ENCODE measurements at regions not wholly inside any gene's neighbourhood (a gene's known extent, or its start where the extent isn't known, plus 50 kb on each side); places are given as distances from the start of the nearest gene placed in this dataset.

DNA sequence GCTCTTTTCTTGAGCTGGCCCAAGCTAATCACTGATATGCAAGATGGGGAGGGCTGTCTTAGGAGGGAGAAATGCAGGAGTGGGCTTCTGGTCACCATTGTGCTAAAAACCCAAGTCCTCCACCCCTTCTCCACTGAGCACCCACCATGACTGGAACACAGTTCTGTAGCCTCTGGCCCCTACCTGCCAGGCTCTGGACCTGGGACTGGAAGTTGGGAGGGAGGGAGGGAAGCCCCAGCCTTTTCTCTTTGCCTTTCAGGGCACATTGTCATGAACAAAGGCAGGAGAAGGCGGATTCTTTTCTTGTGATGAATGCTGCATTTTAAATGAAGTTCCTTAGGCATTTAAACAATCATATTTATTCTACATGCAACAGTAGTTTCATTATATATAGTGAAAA, 559.1 kb upstream of the TRPC7 start:
- no peak for ATAC-seq
- TF ChIP-seq ZNF8 (CRISPR knock-in tag; IDR thresholded peaks at IDR 0.05) (no peak), PATZ1 (CRISPR knock-in tag; IDR thresholded peaks at IDR 0.05; ENCODE audit: borderline replicate concordance) (no peak), OSR1 (CRISPR knock-in tag; IDR thresholded peaks at IDR 0.05) (no peak), ZFP30 (CRISPR knock-in tag; IDR thresholded peaks at IDR 0.05) (no peak), TCF4 (CRISPR knock-in tag; IDR thresholded peaks at IDR 0.05; ENCODE audit: borderline replicate concordance) (no peak), SNAI2 (CRISPR knock-in tag; IDR thresholded peaks at IDR 0.05) (no peak)

GRCh38 chr5:136910625-136911024, 545.3 kb upstream of the TRPC7 start:
- TF ChIP-seq PATZ1 (CRISPR knock-in tag; IDR thresholded peaks at IDR 0.05; ENCODE audit: borderline replicate concordance), result no peak
- no peak for TF ChIP-seq OSR1 (CRISPR knock-in tag; IDR thresholded peaks at IDR 0.05)
- no peak for TF ChIP-seq ESRRG (CRISPR knock-in tag; IDR thresholded peaks at IDR 0.05)
- no peak for ATAC-seq

DNA sequence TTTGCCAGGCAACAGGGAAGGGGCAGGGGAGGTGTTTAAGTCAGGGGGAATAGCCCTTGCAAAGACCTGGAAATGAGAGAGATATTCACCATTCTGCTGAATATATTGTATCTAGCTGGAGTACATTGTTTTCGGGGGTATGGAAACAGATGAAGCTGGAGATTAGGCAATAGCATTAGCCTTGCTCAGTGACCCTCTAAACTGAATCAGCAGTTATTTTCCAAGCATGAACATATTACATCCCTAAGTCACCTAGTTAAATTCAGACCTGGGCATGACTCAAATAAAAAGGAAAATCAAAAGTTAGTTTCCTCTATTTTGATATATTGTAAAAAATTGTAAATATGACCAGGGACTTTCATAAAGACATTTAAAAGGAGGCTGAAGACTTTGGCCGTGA, 544.6 kb upstream of the TRPC7 start:
- TF ChIP-seq, protein P1, sequence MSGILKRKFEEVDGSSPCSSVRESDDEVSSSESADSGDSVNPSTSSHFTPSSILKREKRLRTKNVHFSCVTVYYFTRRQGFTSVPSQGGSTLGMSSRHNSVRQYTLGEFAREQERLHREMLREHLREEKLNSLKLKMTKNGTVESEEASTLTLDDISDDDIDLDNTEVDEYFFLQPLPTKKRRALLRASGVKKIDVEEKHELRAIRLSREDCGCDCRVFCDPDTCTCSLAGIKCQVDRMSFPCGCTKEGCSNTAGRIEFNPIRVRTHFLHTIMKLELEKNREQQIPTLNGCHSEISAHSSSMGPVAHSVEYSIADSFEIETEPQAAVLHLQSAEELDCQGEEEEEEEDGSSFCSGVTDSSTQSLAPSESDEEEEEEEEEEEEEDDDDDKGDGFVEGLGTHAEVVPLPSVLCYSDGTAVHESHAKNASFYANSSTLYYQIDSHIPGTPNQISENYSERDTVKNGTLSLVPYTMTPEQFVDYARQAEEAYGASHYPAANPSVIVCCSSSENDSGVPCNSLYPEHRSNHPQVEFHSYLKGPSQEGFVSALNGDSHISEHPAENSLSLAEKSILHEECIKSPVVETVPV (CRISPR knock-in tag; IDR thresholded peaks at IDR 0.05), result no peak
- no peak for TF ChIP-seq ZNF70 (CRISPR knock-in tag; IDR thresholded peaks at IDR 0.05)
- no peak for TF ChIP-seq ESRRG (CRISPR knock-in tag; IDR thresholded peaks at IDR 0.05)
- no peak for TF ChIP-seq ZNF8 (CRISPR knock-in tag; IDR thresholded peaks at IDR 0.05)
- TF ChIP-seq CSDC2 (CRISPR knock-in tag; IDR thresholded peaks at IDR 0.05), result no peak
- no peak for TF ChIP-seq SNAI2 (CRISPR knock-in tag; IDR thresholded peaks at IDR 0.05)
- no peak for TF ChIP-seq PPARA (CRISPR knock-in tag; IDR thresholded peaks at IDR 0.05; ENCODE audit: borderline replicate concordance)
- no peak for TF ChIP-seq ZFP30 (CRISPR knock-in tag; IDR thresholded peaks at IDR 0.05)
- no peak for TF ChIP-seq TCF4 (CRISPR knock-in tag; IDR thresholded peaks at IDR 0.05; ENCODE audit: borderline replicate concordance)
- no peak for TF ChIP-seq ZC3H10 (CRISPR knock-in tag; IDR thresholded peaks at IDR 0.05)
- TF ChIP-seq ISL1 (CRISPR knock-in tag; IDR thresholded peaks at IDR 0.05), result no peak
- TF ChIP-seq ZFP3 (CRISPR knock-in tag; IDR thresholded peaks at IDR 0.05), result no peak
- no peak for TF ChIP-seq GLIS3 (CRISPR knock-in tag; IDR thresholded peaks at IDR 0.05)
- TF ChIP-seq ARNTL (CRISPR knock-in tag; IDR thresholded peaks at IDR 0.05; ENCODE audit: borderline replicate concordance, low read depth), result no peak
- TF ChIP-seq OSR1 (CRISPR knock-in tag; IDR thresholded peaks at IDR 0.05), result no peak
- TF ChIP-seq, protein P2, sequence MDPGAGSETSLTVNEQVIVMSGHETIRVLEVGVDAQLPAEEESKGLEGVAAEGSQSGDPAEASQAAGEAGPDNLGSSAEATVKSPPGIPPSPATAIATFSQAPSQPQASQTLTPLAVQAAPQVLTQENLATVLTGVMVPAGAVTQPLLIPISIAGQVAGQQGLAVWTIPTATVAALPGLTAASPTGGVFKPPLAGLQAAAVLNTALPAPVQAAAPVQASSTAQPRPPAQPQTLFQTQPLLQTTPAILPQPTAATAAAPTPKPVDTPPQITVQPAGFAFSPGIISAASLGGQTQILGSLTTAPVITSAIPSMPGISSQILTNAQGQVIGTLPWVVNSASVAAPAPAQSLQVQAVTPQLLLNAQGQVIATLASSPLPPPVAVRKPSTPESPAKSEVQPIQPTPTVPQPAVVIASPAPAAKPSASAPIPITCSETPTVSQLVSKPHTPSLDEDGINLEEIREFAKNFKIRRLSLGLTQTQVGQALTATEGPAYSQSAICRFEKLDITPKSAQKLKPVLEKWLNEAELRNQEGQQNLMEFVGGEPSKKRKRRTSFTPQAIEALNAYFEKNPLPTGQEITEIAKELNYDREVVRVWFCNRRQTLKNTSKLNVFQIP (CRISPR knock-in tag; IDR thresholded peaks at IDR 0.05; ENCODE audit: borderline replicate concordance, low read depth), result no peak
- ATAC-seq, result no peak

DNA sequence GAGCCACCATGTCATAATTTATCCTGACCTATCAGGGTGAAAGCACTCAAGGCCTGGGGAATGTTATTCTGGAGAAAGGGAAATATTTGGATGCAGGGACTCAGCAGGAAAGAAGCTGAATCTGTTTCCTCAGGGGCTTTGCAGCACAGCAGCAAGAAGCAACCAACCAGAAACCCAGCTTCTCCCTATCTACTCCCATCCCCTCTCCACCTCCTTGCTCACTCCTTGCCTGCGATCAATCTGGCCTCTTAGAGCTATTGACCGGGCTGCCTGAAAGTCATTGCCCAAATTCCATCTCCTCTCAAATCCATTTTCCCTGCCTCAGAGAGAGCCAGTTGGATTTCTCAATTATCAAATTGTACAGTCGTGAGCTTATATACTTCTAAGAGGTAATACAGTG, 542.0 kb upstream of the TRPC7 start:
- TF ChIP-seq SNAI2 (CRISPR knock-in tag; IDR thresholded peaks at IDR 0.05), result no peak
- TF ChIP-seq ZNF8 (CRISPR knock-in tag; IDR thresholded peaks at IDR 0.05), result no peak
- no peak for TF ChIP-seq ZFP30 (CRISPR knock-in tag; IDR thresholded peaks at IDR 0.05)
- no peak for TF ChIP-seq ARNTL (CRISPR knock-in tag; IDR thresholded peaks at IDR 0.05; ENCODE audit: borderline replicate concordance, low read depth)
- TF ChIP-seq TOX (CRISPR knock-in tag; IDR thresholded peaks at IDR 0.05; ENCODE audit: borderline replicate concordance), result no peak
- TF ChIP-seq BACH2 (CRISPR knock-in tag; IDR thresholded peaks at IDR 0.05; ENCODE audit: borderline replicate concordance), result no peak
- no peak for TF ChIP-seq ESRRG (CRISPR knock-in tag; IDR thresholded peaks at IDR 0.05)
- no peak for TF ChIP-seq CSDC2 (CRISPR knock-in tag; IDR thresholded peaks at IDR 0.05)
- ATAC-seq, result no peak

GRCh38 chr5:136906545-136906944, 541.2 kb upstream of the TRPC7 start:
- TF ChIP-seq, protein P1 (CRISPR knock-in tag; IDR thresholded peaks at IDR 0.05), result no peak
- no peak for TF ChIP-seq CSDC2 (CRISPR knock-in tag; IDR thresholded peaks at IDR 0.05)
- no peak for TF ChIP-seq ZFP30 (CRISPR knock-in tag; IDR thresholded peaks at IDR 0.05)
- TF ChIP-seq RARB (CRISPR knock-in tag; IDR thresholded peaks at IDR 0.05), result no peak
- TF ChIP-seq ZFP3 (CRISPR knock-in tag; IDR thresholded peaks at IDR 0.05), result no peak
- TF ChIP-seq GLIS3 (CRISPR knock-in tag; IDR thresholded peaks at IDR 0.05), result no peak
- no peak for TF ChIP-seq OSR1 (CRISPR knock-in tag; IDR thresholded peaks at IDR 0.05)
- TF ChIP-seq ARNTL (CRISPR knock-in tag; IDR thresholded peaks at IDR 0.05; ENCODE audit: borderline replicate concordance, low read depth), result no peak
- no peak for ATAC-seq

Data from SK-N-SH treated with all-trans-retinoic acid at 6 μM for 48 hours (cell line).